ENCODE measurements at regions not wholly inside any gene's neighbourhood (a gene's known extent, or its start where the extent isn't known, plus 50 kb on each side); places are given as distances from the start of the nearest gene placed in this dataset.

DNA sequence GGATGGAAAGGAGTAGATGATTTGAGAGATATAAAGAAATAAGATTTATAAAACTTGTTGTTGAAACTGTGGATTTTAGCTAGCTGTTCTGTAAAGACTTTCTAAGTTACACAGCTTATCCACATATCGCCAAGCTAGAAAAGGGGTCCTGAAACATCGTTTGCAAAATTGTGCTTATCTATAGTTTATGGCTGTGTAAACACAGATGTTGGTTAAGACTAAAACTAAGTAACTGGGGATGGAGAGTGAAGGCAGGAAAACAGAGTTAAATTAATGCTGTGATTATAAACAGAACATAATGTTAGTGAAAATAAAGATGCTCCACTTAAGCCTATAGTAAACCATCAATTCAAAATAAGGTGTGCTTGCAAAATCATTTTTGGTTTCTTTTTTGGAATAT, 311.3 kb upstream of the DDHD1 start:
- H3K36me3 ChIP-seq (ENCODE audit: insufficient read depth, low read length) = no peaks in the 10 kb centered on the region
- H3F3A ChIP-seq (ENCODE audit: insufficient read depth, low read length) = no peaks in the 10 kb centered on the region

DNA sequence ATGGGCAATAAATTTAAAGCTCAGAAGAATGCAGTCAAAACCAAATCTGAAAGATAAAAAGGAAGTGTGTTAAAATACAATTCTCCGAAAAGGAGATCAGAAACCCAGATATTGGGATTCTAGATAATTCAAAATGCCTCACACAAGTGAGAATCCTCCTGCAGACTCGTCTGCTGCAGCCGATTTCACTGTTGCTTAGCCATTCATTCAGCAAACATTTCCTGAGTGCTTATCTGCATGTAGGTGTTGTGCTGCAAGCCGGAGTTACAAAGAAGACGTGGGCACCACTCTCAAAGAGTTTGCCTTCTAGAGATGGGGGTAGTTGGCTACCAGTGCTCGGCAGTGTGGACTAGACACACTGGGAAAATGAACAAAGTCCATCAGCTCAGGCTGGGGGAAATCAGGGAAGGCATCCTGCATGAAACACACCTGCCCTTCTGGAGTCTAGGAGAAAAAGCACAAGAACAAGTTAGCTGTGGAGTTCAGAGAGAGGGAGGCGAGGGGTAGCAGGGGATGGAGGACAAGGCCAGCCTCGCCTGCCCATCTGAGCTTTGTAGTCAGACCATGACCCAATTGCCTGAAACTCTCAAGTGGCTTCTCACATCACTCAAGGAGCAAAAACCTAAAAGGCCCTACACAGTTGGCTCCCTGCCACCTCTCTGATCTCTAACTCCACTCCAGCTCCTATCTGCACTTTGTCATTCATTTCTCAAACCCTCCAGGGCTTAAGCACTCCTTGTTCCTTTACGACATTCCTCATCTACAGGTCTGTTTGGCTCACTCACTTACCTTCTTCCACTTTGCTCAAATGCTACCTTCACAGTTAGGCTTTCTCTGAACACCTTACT, 310.0 kb upstream of the DDHD1 start:
- no peaks in the 10 kb centered on the region for H3K79me2 ChIP-seq (ENCODE audit: insufficient read depth, low read length)
- no peaks in the 10 kb centered on the region for H3K27me3 ChIP-seq (ENCODE audit: insufficient read depth, low read length)
- TF ChIP-seq EZH2 (IDR thresholded peaks at IDR 0.05; ENCODE audit: borderline replicate concordance, low read length) = no peak
- TF ChIP-seq, protein P1, sequence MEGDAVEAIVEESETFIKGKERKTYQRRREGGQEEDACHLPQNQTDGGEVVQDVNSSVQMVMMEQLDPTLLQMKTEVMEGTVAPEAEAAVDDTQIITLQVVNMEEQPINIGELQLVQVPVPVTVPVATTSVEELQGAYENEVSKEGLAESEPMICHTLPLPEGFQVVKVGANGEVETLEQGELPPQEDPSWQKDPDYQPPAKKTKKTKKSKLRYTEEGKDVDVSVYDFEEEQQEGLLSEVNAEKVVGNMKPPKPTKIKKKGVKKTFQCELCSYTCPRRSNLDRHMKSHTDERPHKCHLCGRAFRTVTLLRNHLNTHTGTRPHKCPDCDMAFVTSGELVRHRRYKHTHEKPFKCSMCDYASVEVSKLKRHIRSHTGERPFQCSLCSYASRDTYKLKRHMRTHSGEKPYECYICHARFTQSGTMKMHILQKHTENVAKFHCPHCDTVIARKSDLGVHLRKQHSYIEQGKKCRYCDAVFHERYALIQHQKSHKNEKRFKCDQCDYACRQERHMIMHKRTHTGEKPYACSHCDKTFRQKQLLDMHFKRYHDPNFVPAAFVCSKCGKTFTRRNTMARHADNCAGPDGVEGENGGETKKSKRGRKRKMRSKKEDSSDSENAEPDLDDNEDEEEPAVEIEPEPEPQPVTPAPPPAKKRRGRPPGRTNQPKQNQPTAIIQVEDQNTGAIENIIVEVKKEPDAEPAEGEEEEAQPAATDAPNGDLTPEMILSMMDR (IDR thresholded peaks at IDR 0.05; ENCODE audit: low read length) = no peak
- no peak overlapping the region for H2AFZ ChIP-seq (ENCODE audit: low read length)
- H3K9me3 ChIP-seq (ENCODE audit: low read length) = no peaks in the 10 kb centered on the region
- H3K36me3 ChIP-seq (ENCODE audit: insufficient read depth, low read length) = no peaks in the 10 kb centered on the region
- H3K4me1 ChIP-seq (ENCODE audit: insufficient read depth, low read length, severe bottlenecking) = no peaks in the 10 kb centered on the region
- no peaks in the 10 kb centered on the region for H3F3A ChIP-seq (ENCODE audit: insufficient read depth, low read length)
- H3K9me2 ChIP-seq (ENCODE audit: low read depth, low read length) = no peaks in the 10 kb centered on the region
- H3K4me3 ChIP-seq (ENCODE audit: low read depth, low read length, poor library complexity, severe bottlenecking) = no peak overlapping the region
- no peak overlapping the region for H3K9ac ChIP-seq (ENCODE audit: low read length)
- H3K4me2 ChIP-seq (ENCODE audit: low read length) = no peak overlapping the region
- no peak overlapping the region for H3K27ac ChIP-seq (ENCODE audit: low read depth, low read length, poor library complexity, severe bottlenecking)
- H4K20me1 ChIP-seq (ENCODE audit: insufficient read depth, low read length) = no peaks in the 10 kb centered on the region

More for the DNA sequence above, 311.3 kb upstream of the DDHD1 start:
- Histone ChIP-seq H3K79me2 (ENCODE audit: insufficient read depth, low read length) (no peaks in the 10 kb centered on the region), H2AFZ (ENCODE audit: low read length) (no peak overlapping the region), H3K4me1 (ENCODE audit: insufficient read depth, low read length, severe bottlenecking) (no peaks in the 10 kb centered on the region), H3K9me3 (ENCODE audit: low read length) (no peaks in the 10 kb centered on the region), H3K9ac (ENCODE audit: low read length) (no peak overlapping the region), H3K4me3 (ENCODE audit: low read depth, low read length, poor library complexity, severe bottlenecking) (no peak overlapping the region), H4K20me1 (ENCODE audit: insufficient read depth, low read length) (no peaks in the 10 kb centered on the region), H3K9me2 (ENCODE audit: low read depth, low read length) (no peaks in the 10 kb centered on the region), H3K27me3 (ENCODE audit: insufficient read depth, low read length) (no peaks in the 10 kb centered on the region), H3K4me2 (ENCODE audit: low read length) (no peak overlapping the region), H3K27ac (ENCODE audit: low read depth, low read length, poor library complexity, severe bottlenecking) (no peak overlapping the region)
- TF ChIP-seq EZH2 (IDR thresholded peaks at IDR 0.05; ENCODE audit: borderline replicate concordance, low read length) = no peak
- TF ChIP-seq, protein P1 (IDR thresholded peaks at IDR 0.05; ENCODE audit: low read length) = no peak

DNA sequence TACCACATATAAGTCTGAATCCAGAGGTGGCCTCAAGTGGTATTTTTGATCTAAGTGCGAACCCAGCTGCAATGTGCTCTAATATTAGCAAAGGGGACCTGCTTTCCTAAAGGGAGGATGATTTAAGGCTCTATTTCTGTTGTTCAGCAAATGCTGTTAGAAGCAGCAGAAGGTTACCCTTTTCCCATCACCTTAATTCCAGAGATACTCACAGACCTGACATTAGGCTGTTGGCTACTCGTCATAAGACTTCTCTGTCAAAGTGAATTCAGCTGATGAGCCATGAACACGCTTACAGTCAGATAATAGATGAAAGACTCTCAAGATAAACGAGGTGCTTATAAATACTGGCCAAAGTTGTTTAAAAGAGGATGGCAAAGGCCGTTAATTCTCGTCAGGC, 308.7 kb upstream of the DDHD1 start:
- no peak for TF ChIP-seq EZH2 (IDR thresholded peaks at IDR 0.05; ENCODE audit: borderline replicate concordance, low read length)
- TF ChIP-seq, protein P1 (IDR thresholded peaks at IDR 0.05; ENCODE audit: low read length) = no peak
- H3K9me3 ChIP-seq (ENCODE audit: low read length) = no peaks in the 10 kb centered on the region
- H3K79me2 ChIP-seq (ENCODE audit: insufficient read depth, low read length) = no peaks in the 10 kb centered on the region
- H4K20me1 ChIP-seq (ENCODE audit: insufficient read depth, low read length) = no peaks in the 10 kb centered on the region
- no peak overlapping the region for H3K9ac ChIP-seq (ENCODE audit: low read length)
- no peaks in the 10 kb centered on the region for H3K36me3 ChIP-seq (ENCODE audit: insufficient read depth, low read length)
- no peaks in the 10 kb centered on the region for H3K9me2 ChIP-seq (ENCODE audit: low read depth, low read length)
- H2AFZ ChIP-seq (ENCODE audit: low read length) = no peak overlapping the region
- H3F3A ChIP-seq (ENCODE audit: insufficient read depth, low read length) = no peaks in the 10 kb centered on the region
- H3K4me1 ChIP-seq (ENCODE audit: insufficient read depth, low read length, severe bottlenecking) = no peaks in the 10 kb centered on the region
- H3K4me2 ChIP-seq (ENCODE audit: low read length) = no peak overlapping the region
- no peak overlapping the region for H3K27ac ChIP-seq (ENCODE audit: low read depth, low read length, poor library complexity, severe bottlenecking)
- no peaks in the 10 kb centered on the region for H3K27me3 ChIP-seq (ENCODE audit: insufficient read depth, low read length)
- H3K4me3 ChIP-seq (ENCODE audit: low read depth, low read length, poor library complexity, severe bottlenecking) = no peak overlapping the region
